ENCODE measurements at regions not wholly inside any gene's neighbourhood (a gene's known extent, or its start where the extent isn't known, plus 50 kb on each side); places are given as distances from the start of the nearest gene placed in this dataset.

- Histone ChIP-seq H3K9me3 (ENCODE audit: control insufficient read depth in 1 of 2, insufficient read depth in 1 of 2, low read depth in 1 of 2, low read length in 2 of 2) (no peaks in the 10 kb centered on the region), H3K36me3 (ENCODE audit: control insufficient read depth in 1 of 2, insufficient read depth in 2 of 2, low read length in 2 of 2) (no peaks in the 10 kb centered on the region), H3K79me2 (ENCODE audit: insufficient read depth, low read length) (no peaks in the 10 kb centered on the region), H3K27ac (ENCODE audit: low read depth, low read length) (no peak overlapping the region), H3K27me3 (ENCODE audit: insufficient read depth, low read length) (no peaks in the 10 kb centered on the region), H3K9ac (ENCODE audit: low read length) (no peak overlapping the region), H3K4me1 (ENCODE audit: control insufficient read depth in 1 of 2, insufficient read depth in 2 of 2, low read length in 2 of 2) (no peaks in the 10 kb centered on the region), H3K4me3 (replicated peaks in 1 of 2; ENCODE audit: low read depth in 1 of 2, low read length in 2 of 2) (no peak overlapping the region), H3K9me2 (ENCODE audit: insufficient read depth) (no peaks in the 10 kb centered on the region), H2AFZ (ENCODE audit: low read depth, low read length, poor library complexity, severe bottlenecking) (no peak overlapping the region), H4K20me1 (ENCODE audit: insufficient read depth) (no peaks in the 10 kb centered on the region), H3K4me2 (ENCODE audit: low read length) (no peak overlapping the region)
- ChIA-PET RAD21 (ENCODE audit: low non-redundant PET in 1 of 2, low total read pairs in 2 of 2, uncharacterized antibody in 2 of 2, unreplicated experiment in 2 of 2) (no interaction called here), CTCF (no interaction called here), POLR2A (no interaction called here)
- intact Hi-C loops (cut with micrococcal nuclease), result no loop called here
- BruUV-seq (replicated peaks), result no TSS peak
- DNase-seq (ENCODE audit: low read depth, low spot score) (no peak), ATAC-seq (no peak)
- TF ChIP-seq EZH2phosphoT487 (IDR thresholded peaks at IDR 0.05; ENCODE audit: borderline replicate concordance), result no peak
- TF ChIP-seq SP1 (IDR thresholded peaks at IDR 0.05; ENCODE audit: low read depth), result no peak
- TF ChIP-seq CBX3 (IDR thresholded peaks at IDR 0.05; ENCODE audit: low read depth), result no peak
- no peak for TF ChIP-seq MAX (IDR thresholded peaks at IDR 0.05)
- no peak for TF ChIP-seq SRF (IDR thresholded peaks at IDR 0.05; ENCODE audit: low read depth)
- TF ChIP-seq ZNF274 (IDR thresholded peaks at IDR 0.05; ENCODE audit: low read depth, low read length), result no peak
- no peak for TF ChIP-seq CTCF (IDR thresholded peaks at IDR 0.05 in 2 of 3, conservative IDR thresholded peaks at IDR 0.05 in 1 of 3; ENCODE audit: borderline replicate concordance in 1 of 3, insufficient read depth in 1 of 3, low read depth in 2 of 3, low read length in 2 of 3)
- no peak for TF ChIP-seq JUND (IDR thresholded peaks at IDR 0.05)
- no peak for TF ChIP-seq FOSL1 (IDR thresholded peaks at IDR 0.05; ENCODE audit: low read depth)
- no peak for TF ChIP-seq EZH2 (IDR thresholded peaks at IDR 0.05)
- no peak for TF ChIP-seq CEBPB (IDR thresholded peaks at IDR 0.05; ENCODE audit: low read depth)
- no peak for TF ChIP-seq POLR2A (IDR thresholded peaks at IDR 0.05; ENCODE audit: borderline replicate concordance, extremely low read depth, insufficient read depth, insufficient read length)
- no peak for TF ChIP-seq POLR2AphosphoS5 (IDR thresholded peaks at IDR 0.05; ENCODE audit: low read depth, low read length)
- no peak for TF ChIP-seq REST (IDR thresholded peaks at IDR 0.05; ENCODE audit: low read depth)
- no peak for TF ChIP-seq ELF1 (IDR thresholded peaks at IDR 0.05; ENCODE audit: borderline replicate concordance, low read depth)
- no peak for TF ChIP-seq ATF3 (IDR thresholded peaks at IDR 0.05)
- no peak for TF ChIP-seq YY1 (IDR thresholded peaks at IDR 0.05; ENCODE audit: extremely low read depth, insufficient replicate concordance, low read depth, low read length)
- TF ChIP-seq ZBTB33 (IDR thresholded peaks at IDR 0.05; ENCODE audit: extremely low read depth, insufficient replicate concordance, low read length), result no peak
Observed at GRCh38 chr6:82735790-82736189, 329.9 kb downstream of the UBE3D start.
